Upper lobe of left lung (tissue), 6 donors: ENCODE measurements at regions not wholly inside any gene's neighbourhood (a gene's known extent, or its start where the extent isn't known, plus 50 kb on each side); places are given as distances from the start of the nearest gene placed in this dataset.

Source experiments
- ATAC-seq, 2 donors: fragments of 200-7000 bp; cut with Tn5 transposase; one replicate each; pipeline ENCODE4 v1.9.1; 2022; ENCODE audit warnings: mild to moderate bottlenecking in 2 of 2, moderate library complexity in 2 of 2; ENCODE audit not compliant: low FRiP score in 2 of 2
- DNase-seq, 2 donors: peaks; one replicate each; pipeline ENCODE4 v3.0.0-alpha.2; 2019 to 2020
- H3K27ac ChIP-seq, 4 donors: fragments of 200-600 bp; sonication (generic); one replicate each; pipeline ENCODE4 v1.5.1; 2016 to 2019
- H3K27me3 ChIP-seq, 4 donors: fragments of 200-600 bp; sonication (generic); one replicate each; pipeline ENCODE4 v1.5.1; 2017 to 2019
- H3K36me3 ChIP-seq, 4 donors: fragments of 200-600 bp; sonication (generic); one replicate each; pipeline ENCODE4 v1.5.1; 2016 to 2019
- H3K4me1 ChIP-seq, 4 donors: fragments of 200-600 bp; sonication (generic); one replicate each; pipeline ENCODE4 v1.5.1; 2018 to 2019
- H3K4me3 ChIP-seq, 4 donors: fragments of 200-600 bp; sonication (generic); one replicate each; pipeline ENCODE4 v1.5.1; 2017 to 2019; ENCODE audit warnings: mild to moderate bottlenecking in 2 of 4, moderate library complexity in 1 of 4
- H3K9me3 ChIP-seq, 4 donors: fragments of 200-600 bp; sonication (generic); one replicate each; pipeline ENCODE4 v1.5.1; 2018 to 2019
- CTCF ChIP-seq, 6 experiments: fragments of 450-650 bp in 4 of 6; fragments of 200-600 bp in 2 of 6; sonication (generic) in 2 of 6; IDR thresholded peaks; one replicate each; pipeline ENCODE4 v1.5.1; 2016 to 2019; ENCODE audit warnings: antibody characterized with exemption in 6 of 6
- EP300 ChIP-seq, 4 donors: sonication (generic); formaldehyde crosslinking; IDR thresholded peaks; one replicate each; pipeline ENCODE4 v1.5.1; 2017; ENCODE audit warnings: antibody characterized with exemption in 4 of 4, control low read depth in 2 of 4
- POLR2A ChIP-seq, 4 donors: fragments of 450-650 bp; IDR thresholded peaks; one replicate each; pipeline ENCODE4 v1.5.1; 2016 to 2017; ENCODE audit warnings: antibody characterized with exemption in 4 of 4, mild to moderate bottlenecking in 2 of 4
- POLR2AphosphoS5 ChIP-seq, 2 donors: sonication (generic); formaldehyde crosslinking; IDR thresholded peaks; one replicate each; pipeline ENCODE4 v1.5.1; 2017; ENCODE audit warnings: antibody characterized with exemption in 2 of 2
- WGBS, 2 donors: methylation state at CpG; one replicate each; pipeline ENCODE4 v1.1.5; 2017 to 2018; 5-methylcytosine and 5-hydroxymethylcytosine counted together
- donor health status: DM: no; HTN: no; CAD: no; lungs with moderate emphysema.
- donor health status: DM: no; HTN: yes; CAD: no; lungs with severe emphysema.

DNA sequence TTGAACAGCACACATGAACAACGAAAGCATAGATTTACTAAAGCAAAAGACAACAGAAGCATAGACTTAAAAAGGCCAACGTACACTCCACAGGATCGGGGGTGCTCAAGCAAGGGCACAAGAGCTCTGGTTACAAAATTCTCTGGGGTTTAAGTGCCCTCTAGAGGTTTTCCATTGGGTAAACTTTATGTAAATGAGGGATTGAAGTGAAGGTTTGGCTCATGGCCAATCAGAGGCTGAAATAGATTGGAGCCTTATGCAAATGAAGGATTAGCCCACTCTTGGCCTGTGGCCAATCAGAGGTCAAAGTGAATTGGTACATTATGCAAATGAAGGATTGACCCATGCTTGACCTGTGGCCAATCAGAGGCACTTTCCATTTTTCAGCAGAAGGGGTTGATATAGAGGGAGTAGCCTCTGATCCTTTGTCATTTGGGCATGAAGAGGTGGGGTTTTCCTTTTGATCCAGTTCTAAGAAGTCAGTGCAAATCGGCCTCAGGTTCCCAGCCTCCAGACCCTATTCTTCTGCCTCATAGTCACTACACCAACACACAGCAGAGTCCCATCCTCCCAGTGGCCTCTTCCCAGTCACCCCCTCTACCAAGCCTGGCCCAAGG lies 244.9 kb downstream of the THBS2 start:
- no peak overlapping the region for H3K27ac ChIP-seq
- DNase-seq, result peak in 1 of 2 donors; percentile 31

GRCh38 chr6:169005166-169005565 lies 248.5 kb downstream of the THBS2 start:
- no peak overlapping the region for H3K27ac ChIP-seq
- H3K36me3 ChIP-seq, result no peaks in the 10 kb centered on the region
- ATAC-seq (no peak), DNase-seq (no peak)
- TF ChIP-seq POLR2A (IDR thresholded peaks at IDR 0.05) (no peak), CTCF (IDR thresholded peaks at IDR 0.05) (no peak), POLR2AphosphoS5 (IDR thresholded peaks at IDR 0.05) (no peak), EP300 (IDR thresholded peaks at IDR 0.05) (no peak)
- no peak overlapping the region for H3K4me3 ChIP-seq
- no peaks in the 10 kb centered on the region for H3K27me3 ChIP-seq
- no peaks in the 10 kb centered on the region for H3K4me1 ChIP-seq
- H3K9me3 ChIP-seq, result no peaks in the 10 kb centered on the region
- WGBS, 2 donors, result 77 to 80% methylated on average over 8 of the region's 8 CpGs

More for the DNA sequence above, 244.9 kb downstream of the THBS2 start:
- TF ChIP-seq POLR2A (IDR thresholded peaks at IDR 0.05) (no peak), CTCF (IDR thresholded peaks at IDR 0.05) (no peak), EP300 (IDR thresholded peaks at IDR 0.05) (no peak), POLR2AphosphoS5 (IDR thresholded peaks at IDR 0.05) (no peak)
- Histone ChIP-seq H3K4me3 (no peak overlapping the region), H3K27me3 (no peaks in the 10 kb centered on the region), H3K36me3 (no peaks in the 10 kb centered on the region), H3K4me1 (no peaks in the 10 kb centered on the region), H3K9me3 (no peaks in the 10 kb centered on the region)
- ATAC-seq, result peak in 1 of 2 donors; percentile 26
- WGBS, 2 donors, result 56 to 86% methylated on average over 3 to 4 of the region's 4 CpGs

GRCh38 chr6:169000022-169000421 lies 253.6 kb downstream of the THBS2 start:
- Histone ChIP-seq H3K9me3 (no peaks in the 10 kb centered on the region), H3K27ac (no peak overlapping the region), H3K27me3 (no peaks in the 10 kb centered on the region)

DNA sequence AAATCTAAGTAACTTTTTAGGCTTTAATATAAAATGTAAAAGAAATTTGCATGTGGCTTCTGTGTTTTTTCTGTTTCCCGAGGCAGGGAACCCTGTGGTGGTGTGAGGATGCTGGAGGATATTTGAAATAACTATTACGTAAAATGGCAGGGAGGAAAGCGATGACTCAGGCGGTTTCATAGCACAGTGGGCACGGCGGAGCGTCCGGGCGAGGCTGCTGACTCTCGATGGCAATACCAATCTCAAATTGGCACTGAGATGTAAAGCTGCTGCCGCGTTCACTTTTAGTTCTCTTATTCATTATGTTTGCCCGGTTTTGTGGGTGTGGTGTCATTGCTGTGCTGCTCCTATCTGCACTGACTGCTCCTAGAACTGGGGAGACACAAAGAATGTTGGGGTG lies 254.3 kb downstream of the THBS2 start:
- TF ChIP-seq POLR2AphosphoS5 (IDR thresholded peaks at IDR 0.05), result no peak
- no peak for TF ChIP-seq CTCF (IDR thresholded peaks at IDR 0.05)
- TF ChIP-seq POLR2A (IDR thresholded peaks at IDR 0.05), result no peak
- no peak for TF ChIP-seq EP300 (IDR thresholded peaks at IDR 0.05)
- no peak overlapping the region for H3K27ac ChIP-seq
- 79 to 87% methylated on average over 13 of the region's 13 CpGs for WGBS, 2 donors
- no peak for DNase-seq
- no peaks in the 10 kb centered on the region for H3K4me1 ChIP-seq
- no peaks in the 10 kb centered on the region for H3K36me3 ChIP-seq
- ATAC-seq, result no peak
- no peaks in the 10 kb centered on the region for H3K27me3 ChIP-seq
- H3K4me3 ChIP-seq, result no peak overlapping the region
- H3K9me3 ChIP-seq, result no peaks in the 10 kb centered on the region

More at GRCh38 chr6:169000022-169000421, 253.6 kb downstream of the THBS2 start:
- Histone ChIP-seq H3K4me3 (no peak overlapping the region), H3K36me3 (no peaks in the 10 kb centered on the region), H3K4me1 (no peaks in the 10 kb centered on the region)
- ATAC-seq, result no peak
- WGBS, 2 donors, result 85 to 91% methylated on average over 15 of the region's 15 CpGs
- TF ChIP-seq POLR2AphosphoS5 (IDR thresholded peaks at IDR 0.05) (no peak), EP300 (IDR thresholded peaks at IDR 0.05) (no peak), POLR2A (IDR thresholded peaks at IDR 0.05) (no peak), CTCF (IDR thresholded peaks at IDR 0.05) (no peak)
- DNase-seq, result no peak

GRCh38 chr6:168996356-168996625 lies 257.4 kb downstream of the THBS2 start:
- no peak for DNase-seq
- 88 to 94% methylated on average over 9 of the region's 9 CpGs for WGBS, 2 donors
- Histone ChIP-seq H3K27me3 (no peaks in the 10 kb centered on the region), H3K36me3 (no peaks in the 10 kb centered on the region), H3K27ac (no peak overlapping the region), H3K9me3 (no peaks in the 10 kb centered on the region), H3K4me1 (no peaks in the 10 kb centered on the region), H3K4me3 (no peak overlapping the region)
- ATAC-seq, result peak in 1 of 2 donors; percentile 18
- TF ChIP-seq POLR2AphosphoS5 (IDR thresholded peaks at IDR 0.05) (no peak), POLR2A (IDR thresholded peaks at IDR 0.05) (no peak), CTCF (IDR thresholded peaks at IDR 0.05) (no peak), EP300 (IDR thresholded peaks at IDR 0.05) (no peak)
